GM18907 (cell line): ENCODE measurements at regions not wholly inside any gene's neighbourhood (a gene's known extent, or its start where the extent isn't known, plus 50 kb on each side); places are given as distances from the start of the nearest gene placed in this dataset.
"Not testable (repeated sequence)": the region's sequence is repeated elsewhere in the genome, so short reads cannot be mapped to it uniquely, and the experiment has no call there.

Experiments used
- ATAC-seq: cut with Tn5 transposase; IDR thresholded peaks from one replicate; pipeline ENCODE4 v1.9.1; 2021; ENCODE audit warnings: mild to moderate bottlenecking, moderate library complexity; ENCODE audit not compliant: unreplicated experiment

DNA sequence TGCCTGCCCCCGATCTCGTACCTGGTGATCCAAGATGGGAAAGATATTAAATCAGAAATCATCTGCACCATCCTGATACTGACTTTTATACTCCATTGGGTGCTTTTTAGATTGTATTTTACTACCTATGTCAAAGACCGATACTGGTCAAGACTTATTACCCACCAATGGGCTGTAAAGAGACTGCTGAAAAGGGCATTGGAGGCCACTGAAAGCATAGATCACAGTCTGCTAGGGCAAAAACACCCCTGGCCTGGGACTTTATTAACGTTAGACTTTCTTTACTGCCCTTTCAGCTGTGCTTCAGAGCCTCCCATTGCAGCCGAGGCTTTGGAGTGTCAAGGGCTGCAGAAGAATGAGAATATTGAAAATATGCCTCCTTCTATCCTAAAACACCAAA, 472.8 kb upstream of the DDX18 start:
- ATAC-seq = no peak

DNA sequence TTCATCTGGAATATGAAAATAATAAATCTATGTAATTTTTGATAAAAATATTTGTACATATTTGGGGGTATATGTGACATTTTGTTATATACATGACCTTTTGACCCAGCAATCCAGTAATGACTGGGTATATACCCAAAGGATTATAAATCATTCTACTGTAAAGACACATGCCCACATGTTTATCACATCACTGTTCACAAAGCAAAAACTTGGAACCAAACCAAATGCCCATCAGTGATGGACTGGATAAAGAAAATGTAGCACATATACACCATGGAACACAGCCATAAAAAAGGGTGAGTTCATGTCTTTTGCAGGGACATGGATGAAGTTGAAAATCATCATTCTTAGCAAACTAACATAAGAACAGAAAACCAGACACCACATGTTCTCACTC, 472.1 kb upstream of the DDX18 start:
- ATAC-seq = no peak

- ATAC-seq = no peak
Observed at GRCh38 chr2:117349687-117350086, 464.8 kb upstream of the DDX18 start.

- ATAC-seq = no peak
Observed at GRCh38 chr2:117351396-117351795, 463.1 kb upstream of the DDX18 start.

DNA sequence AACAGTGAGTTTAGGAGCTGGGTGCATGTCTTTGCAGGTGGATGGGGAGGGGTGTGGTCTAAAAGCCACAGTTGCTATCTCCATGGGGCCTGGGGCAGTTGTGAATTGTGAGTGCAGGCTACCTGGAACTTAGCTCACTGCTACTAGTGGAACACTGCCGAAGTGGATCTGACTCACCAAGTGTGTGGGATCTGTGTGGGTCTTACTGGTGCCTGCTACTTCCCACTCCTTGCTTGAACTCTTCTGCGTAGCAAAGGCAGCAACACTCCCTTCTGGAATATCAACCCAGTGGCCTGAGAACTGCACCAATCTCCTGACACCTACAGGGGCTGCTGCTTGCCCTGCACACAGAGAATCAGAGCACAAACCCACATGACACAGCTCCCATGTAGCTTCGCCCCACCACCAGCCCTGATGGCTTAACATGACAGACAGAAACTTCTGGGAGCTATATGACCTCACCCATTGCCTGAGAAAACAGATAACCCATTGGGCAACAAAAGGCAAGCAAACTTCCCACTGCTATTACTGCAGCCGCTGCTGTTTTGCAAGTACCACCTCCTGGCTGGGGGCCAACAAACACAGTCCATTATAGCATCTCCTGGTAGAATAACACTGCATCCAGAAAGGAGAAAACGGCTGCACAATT, 455.1 kb upstream of the DDX18 start:
- no peak for ATAC-seq

DNA sequence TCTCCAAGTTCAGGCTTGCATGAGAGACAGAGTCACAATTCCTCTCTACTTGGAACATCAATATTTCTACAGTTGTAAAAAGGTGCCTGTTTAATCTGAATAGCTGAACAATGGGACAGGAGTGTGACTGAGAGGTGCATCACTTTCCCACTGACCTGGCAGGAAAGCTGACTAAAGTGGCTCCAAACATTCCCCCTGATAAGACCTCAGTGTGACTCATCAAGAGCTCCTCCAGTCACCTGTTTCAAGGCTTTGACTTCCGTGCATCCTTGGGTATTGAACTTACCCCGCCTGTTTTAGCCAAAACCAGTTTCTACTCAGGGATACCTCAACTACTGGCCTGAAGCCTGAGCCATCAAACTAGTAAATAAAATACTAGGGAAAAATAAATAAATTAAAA, 453.9 kb upstream of the DDX18 start:
- ATAC-seq = no peak

DNA sequence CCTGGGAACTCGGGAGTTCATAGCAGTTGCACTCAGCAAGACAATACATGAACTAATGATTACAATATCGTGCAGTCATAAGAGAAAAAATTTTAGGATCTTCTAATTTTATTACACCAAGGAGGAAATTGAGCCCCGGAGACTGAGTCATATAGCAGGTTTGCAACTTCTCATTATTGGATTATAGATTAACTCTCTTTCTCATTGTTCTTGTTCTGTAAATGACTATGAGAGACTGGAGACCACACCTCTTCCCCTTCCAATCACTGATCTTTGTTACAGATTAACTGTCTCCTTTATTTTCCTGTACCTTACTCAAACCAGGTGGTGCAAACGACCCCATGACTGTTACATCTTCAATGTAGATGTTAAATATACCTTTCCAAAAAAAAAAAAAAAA, 435.8 kb upstream of the DDX18 start:
- peak; percentile 87 for ATAC-seq

- no peak for ATAC-seq
Observed at GRCh38 chr2:117379928-117380327, 434.6 kb upstream of the DDX18 start.

DNA sequence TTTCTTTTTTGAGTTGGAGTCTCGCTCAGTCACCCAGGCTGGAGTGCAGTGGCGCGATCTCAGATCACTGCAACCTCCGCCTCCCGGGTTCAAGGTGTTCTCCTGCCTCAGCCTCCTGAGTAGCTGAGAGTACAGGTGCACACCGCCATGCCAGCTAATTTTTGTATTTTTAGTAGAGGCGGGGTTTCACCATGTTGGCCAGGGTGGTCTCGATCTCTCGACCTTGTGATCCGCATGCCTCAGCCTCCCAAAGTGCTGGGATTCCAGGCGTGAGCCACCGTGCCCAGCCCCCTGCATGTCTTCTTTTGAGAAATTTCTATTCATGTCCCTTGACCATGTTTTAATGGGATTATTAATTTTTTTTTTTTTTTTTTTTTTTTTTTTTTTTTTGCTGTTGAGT, 430.5 kb upstream of the DDX18 start:
- not testable (repeated sequence) for ATAC-seq

GRCh38 chr2:117396161-117396560, 418.3 kb upstream of the DDX18 start:
- no peak for ATAC-seq

GRCh38 chr2:117401582-117401981, 412.9 kb upstream of the DDX18 start:
- ATAC-seq = no peak

GRCh38 chr2:117406443-117406842, 408.0 kb upstream of the DDX18 start:
- no peak for ATAC-seq

DNA sequence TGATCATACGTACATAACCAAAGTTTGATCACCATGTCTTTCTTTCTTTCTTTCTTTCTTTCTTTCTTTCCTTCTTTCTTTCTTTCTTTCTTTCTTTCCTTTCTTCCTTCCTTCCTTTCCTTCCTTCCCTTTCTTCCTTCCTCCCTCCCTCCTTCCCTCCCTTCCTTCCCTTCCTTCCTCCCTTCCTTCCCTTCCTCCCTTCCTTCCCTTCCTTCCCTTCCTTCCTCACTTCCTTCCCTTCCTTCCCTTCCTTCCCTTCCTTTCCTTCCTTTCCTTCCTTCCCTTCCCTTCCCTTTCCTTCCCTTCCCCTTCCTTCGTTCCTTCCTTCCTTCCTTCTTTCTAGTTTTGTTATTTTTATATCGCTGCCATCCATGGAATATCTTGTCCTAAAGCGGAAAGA, 406.7 kb upstream of the DDX18 start:
- ATAC-seq = no peak

GRCh38 chr2:117409443-117409842, 405.0 kb upstream of the DDX18 start:
- no peak for ATAC-seq

- ATAC-seq = no peak
Observed at GRCh38 chr2:117411983-117412382, 402.5 kb upstream of the DDX18 start.

DNA sequence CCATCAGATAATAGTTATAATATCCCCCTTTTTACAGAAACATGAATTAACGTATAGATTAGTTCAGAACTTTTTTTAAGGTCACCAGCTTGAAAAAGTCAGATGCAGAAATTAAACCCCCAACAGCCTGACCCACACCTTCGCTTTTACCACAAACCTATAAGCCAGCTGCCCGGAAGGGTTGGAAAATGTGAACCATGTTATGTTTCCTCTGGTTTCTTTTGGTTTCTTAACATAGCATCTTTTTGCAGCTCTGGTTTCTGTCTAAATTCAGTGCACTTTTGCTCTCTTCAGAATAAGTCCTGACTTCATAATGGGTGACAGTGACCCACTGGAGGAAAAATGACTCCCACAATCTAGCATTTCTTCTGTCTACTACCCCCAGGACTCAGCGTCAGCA, 381.7 kb upstream of the DDX18 start:
- ATAC-seq = no peak

DNA sequence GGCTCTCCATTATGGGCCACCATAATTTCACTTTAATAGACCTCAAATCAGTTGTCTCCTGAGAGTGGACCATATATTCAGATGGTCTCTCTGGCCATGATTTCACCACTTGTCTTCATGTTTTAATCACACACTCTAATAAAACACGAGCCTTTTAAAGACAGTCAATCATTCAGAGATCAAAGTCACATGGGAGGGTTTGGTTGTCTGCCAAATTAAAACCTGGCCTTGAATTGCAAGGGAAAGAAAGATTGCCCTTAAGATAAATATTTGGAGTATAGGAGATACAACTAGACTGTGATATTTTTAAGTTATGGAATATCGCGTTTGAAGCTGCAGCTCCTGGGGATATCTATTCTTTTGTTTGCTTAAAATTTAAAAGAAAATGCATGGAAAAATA, 377.8 kb upstream of the DDX18 start:
- ATAC-seq = no peak

GRCh38 chr2:117470311-117471095, 344.0 kb upstream of the DDX18 start:
- no peak for ATAC-seq

GRCh38 chr2:117481608-117482007, 332.9 kb upstream of the DDX18 start:
- ATAC-seq = no peak

GRCh38 chr2:117485588-117485987, 328.9 kb upstream of the DDX18 start:
- ATAC-seq = no peak

DNA sequence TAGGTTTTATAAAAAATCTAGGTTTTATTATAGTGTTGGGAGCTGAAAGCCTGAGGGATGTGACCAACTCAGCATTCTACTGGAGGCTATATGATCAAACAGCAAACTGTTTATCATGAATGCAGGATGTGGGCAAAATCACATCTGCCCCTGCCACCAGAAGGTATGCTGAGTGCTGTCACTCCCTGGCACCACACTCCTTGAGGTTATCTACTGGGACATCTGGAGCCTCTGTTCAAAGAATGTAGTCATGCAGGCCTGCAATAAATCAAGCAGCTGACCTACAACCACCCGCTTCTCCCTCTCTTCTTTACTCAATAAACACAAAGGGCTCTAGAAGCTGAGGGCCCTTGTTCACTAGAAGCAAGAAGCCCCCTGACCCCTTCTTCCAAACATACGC, 328.4 kb upstream of the DDX18 start:
- no peak for ATAC-seq

- no peak for ATAC-seq
Observed at GRCh38 chr2:117492209-117492851, 322.2 kb upstream of the DDX18 start.
